ENCODE measurements at regions not wholly inside any gene's neighbourhood (a gene's known extent, or its start where the extent isn't known, plus 50 kb on each side); places are given as distances from the start of the nearest gene placed in this dataset.

DNA sequence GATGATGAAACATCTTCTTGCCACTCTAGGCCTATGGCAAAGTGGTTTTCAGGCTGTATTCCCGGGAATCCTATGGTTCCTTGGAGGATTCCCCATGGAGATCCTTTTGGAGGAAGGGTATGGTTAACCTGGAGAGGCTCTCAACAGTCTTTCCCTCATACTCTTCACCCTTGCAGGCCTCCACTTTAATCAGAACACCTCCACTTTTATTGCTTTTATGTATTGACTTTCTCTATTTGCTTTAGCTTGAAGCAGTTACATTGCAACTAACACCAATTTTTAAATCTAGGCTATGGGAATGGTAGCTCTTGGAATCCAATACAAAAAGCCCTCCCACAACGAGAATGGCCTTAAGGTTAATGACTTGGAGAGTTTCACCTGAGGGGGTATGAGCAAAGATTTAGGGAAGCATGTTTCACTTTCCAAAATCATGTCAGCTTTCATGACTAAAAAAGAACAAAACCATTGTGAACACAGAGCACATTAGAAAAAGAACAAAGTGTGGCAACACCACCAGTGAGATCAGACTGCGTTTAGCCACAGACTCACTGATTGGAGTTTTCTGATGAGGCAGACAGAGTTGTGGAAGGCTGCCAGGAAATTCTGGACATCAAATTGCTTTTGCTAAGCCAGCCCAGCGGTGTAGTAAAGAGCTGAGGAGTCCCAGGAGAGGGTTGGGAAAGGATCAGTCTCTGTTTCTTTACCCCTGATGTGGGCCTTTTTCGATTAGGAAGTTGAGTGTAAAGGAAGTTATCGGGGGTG, 130.4 kb upstream of the BMPER start:
- intact Hi-C loops (cut with micrococcal nuclease), result no loop called here
- H3K4me1 Mint-ChIP-seq (ENCODE audit: low read depth), result no peaks in the 10 kb centered on the region
- H3K4me3 Mint-ChIP-seq (ENCODE audit: low read depth), result no peak overlapping the region
- DNase-seq (ENCODE audit: low spot score), result no peak
- H3K27ac Mint-ChIP-seq, result no peak overlapping the region
- H3K36me3 Mint-ChIP-seq (ENCODE audit: low read depth), result no peaks in the 10 kb centered on the region
- no peaks in the 10 kb centered on the region for H3K9me3 Mint-ChIP-seq
- no peaks in the 10 kb centered on the region for H3K27me3 Mint-ChIP-seq (ENCODE audit: low read depth)

DNA sequence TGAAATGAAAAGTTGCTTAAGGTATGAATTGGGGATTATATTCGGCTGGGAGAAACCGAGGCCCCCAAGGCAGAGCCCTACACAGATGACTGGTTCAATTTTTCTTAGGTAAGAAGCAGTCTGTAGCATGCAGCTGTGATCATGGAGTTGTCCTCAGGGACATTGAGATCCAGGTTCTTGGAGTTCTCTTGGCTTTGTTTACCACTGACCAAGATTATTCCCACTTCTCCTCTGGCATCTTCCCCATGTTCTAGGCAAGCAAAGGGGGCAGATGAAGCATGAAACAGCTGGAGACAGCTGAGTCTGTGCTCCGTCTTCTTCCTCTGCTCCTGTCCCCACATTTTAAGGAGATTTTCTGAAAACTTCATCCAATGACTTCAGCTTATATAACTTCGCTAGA, 129.5 kb upstream of the BMPER start:
- H3K4me1 Mint-ChIP-seq (ENCODE audit: low read depth), result no peaks in the 10 kb centered on the region
- no peaks in the 10 kb centered on the region for H3K36me3 Mint-ChIP-seq (ENCODE audit: low read depth)
- H3K27me3 Mint-ChIP-seq (ENCODE audit: low read depth), result no peaks in the 10 kb centered on the region
- no peak for DNase-seq (ENCODE audit: low spot score)
- no peak overlapping the region for H3K27ac Mint-ChIP-seq
- H3K9me3 Mint-ChIP-seq, result no peaks in the 10 kb centered on the region
- intact Hi-C loops (cut with micrococcal nuclease), result no loop called here
- no peak overlapping the region for H3K4me3 Mint-ChIP-seq (ENCODE audit: low read depth)

DNA sequence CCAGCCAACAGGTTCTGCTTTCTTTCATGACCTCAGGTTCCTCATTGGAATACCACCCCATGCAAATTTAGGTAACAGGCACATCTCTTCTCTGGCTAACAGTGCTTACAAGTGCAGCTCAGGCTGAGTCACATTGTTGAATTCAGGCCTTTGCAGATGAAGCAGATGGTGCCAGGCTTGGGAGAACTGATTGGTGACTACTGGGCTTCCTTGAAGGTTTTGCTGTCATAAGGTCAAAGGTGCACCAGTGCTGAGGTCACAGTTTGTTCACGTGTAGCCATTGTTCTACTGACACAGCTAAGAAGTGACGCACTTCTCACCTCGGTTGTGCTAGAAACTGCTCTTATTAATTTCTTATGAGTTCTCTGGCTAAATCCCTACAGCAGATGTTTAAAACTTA, 128.6 kb upstream of the BMPER start:
- intact Hi-C loops (cut with micrococcal nuclease), result no loop called here
- H3K9me3 Mint-ChIP-seq, result no peaks in the 10 kb centered on the region
- H3K4me1 Mint-ChIP-seq (ENCODE audit: low read depth), result no peaks in the 10 kb centered on the region
- no peak for DNase-seq (ENCODE audit: low spot score)
- no peaks in the 10 kb centered on the region for H3K27me3 Mint-ChIP-seq (ENCODE audit: low read depth)
- H3K27ac Mint-ChIP-seq, result no peak overlapping the region
- H3K36me3 Mint-ChIP-seq (ENCODE audit: low read depth), result no peaks in the 10 kb centered on the region
- H3K4me3 Mint-ChIP-seq (ENCODE audit: low read depth), result no peak overlapping the region

DNA sequence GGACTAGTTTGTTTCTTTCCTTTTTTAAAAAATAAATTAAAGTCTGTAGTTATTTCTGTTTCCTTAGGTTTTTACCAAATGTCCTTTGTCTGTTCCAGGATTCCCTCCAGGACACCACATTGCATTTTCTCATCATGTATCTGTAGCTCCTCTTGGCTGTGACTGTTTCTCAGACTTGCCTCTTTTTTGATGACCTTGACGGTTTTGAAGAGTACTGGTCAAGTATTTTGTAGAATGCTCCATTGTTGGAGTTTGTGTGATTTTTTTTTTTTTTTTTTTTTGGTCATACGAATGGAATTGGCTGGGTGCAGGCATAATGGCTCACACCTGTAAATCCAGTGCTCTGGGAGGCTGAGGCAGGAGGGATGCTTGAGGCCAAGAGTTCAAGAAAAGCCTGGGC, 127.1 kb upstream of the BMPER start:
- H3K36me3 Mint-ChIP-seq (ENCODE audit: low read depth), result no peaks in the 10 kb centered on the region
- H3K27me3 Mint-ChIP-seq (ENCODE audit: low read depth), result no peaks in the 10 kb centered on the region
- H3K4me3 Mint-ChIP-seq (ENCODE audit: low read depth), result no peak overlapping the region
- H3K27ac Mint-ChIP-seq, result no peak overlapping the region
- intact Hi-C loops (cut with micrococcal nuclease), result no loop called here
- H3K9me3 Mint-ChIP-seq, result no peaks in the 10 kb centered on the region
- no peak for DNase-seq (ENCODE audit: low spot score)
- H3K4me1 Mint-ChIP-seq (ENCODE audit: low read depth), result no peaks in the 10 kb centered on the region

DNA sequence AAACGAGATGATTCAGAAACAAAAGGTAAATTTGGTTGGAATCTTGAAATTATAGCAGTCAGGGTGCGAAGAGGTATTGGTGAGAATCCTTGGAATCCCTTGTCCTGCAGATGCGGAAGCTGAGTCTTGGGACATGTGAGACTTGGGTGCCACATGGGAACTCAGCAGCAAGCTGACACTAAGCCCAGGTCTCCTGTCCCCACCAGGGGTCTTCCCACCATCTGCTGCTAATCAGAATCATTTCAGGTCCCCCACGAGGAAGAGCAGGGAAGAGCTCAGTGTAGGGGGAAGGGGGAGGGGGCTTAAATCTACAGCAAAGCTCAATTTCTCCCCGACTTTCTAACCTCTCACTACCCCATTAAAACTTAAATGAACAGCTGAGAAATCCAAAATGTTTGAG, 126.1 kb upstream of the BMPER start:
- no peak for DNase-seq (ENCODE audit: low spot score)
- Mint-ChIP-seq H3K27ac (no peak overlapping the region), H3K27me3 (ENCODE audit: low read depth) (no peaks in the 10 kb centered on the region), H3K4me3 (ENCODE audit: low read depth) (no peak overlapping the region), H3K36me3 (ENCODE audit: low read depth) (no peaks in the 10 kb centered on the region), H3K9me3 (no peaks in the 10 kb centered on the region), H3K4me1 (ENCODE audit: low read depth) (no peaks in the 10 kb centered on the region)
- intact Hi-C loops (cut with micrococcal nuclease), result no loop called here

DNA sequence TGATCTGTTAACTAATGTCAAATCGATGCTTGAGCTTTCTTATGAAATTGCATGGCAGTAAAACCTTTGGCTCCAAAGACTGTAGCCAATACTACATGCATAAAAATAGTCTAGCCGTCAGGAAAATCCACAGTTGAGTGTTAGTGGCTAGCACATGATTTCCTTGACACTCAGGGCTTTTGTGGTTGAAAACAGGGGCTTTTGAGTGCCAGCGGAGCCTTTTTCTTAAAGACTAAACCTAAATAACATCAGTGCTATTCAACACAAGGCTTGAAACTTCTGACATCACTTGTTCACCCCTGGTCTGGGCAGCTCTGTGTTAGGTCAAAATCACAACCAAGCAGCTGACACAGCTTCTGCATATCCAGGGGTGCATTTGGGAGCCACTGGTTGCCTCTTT, 124.2 kb upstream of the BMPER start:
- Mint-ChIP-seq H3K4me3 (ENCODE audit: low read depth) (no peak overlapping the region), H3K9me3 (no peaks in the 10 kb centered on the region), H3K27ac (no peak overlapping the region), H3K27me3 (ENCODE audit: low read depth) (no peaks in the 10 kb centered on the region), H3K4me1 (ENCODE audit: low read depth) (no peaks in the 10 kb centered on the region), H3K36me3 (ENCODE audit: low read depth) (no peaks in the 10 kb centered on the region)
- DNase-seq (ENCODE audit: low spot score), result no peak
- intact Hi-C loops (cut with micrococcal nuclease), result no loop called here

DNA sequence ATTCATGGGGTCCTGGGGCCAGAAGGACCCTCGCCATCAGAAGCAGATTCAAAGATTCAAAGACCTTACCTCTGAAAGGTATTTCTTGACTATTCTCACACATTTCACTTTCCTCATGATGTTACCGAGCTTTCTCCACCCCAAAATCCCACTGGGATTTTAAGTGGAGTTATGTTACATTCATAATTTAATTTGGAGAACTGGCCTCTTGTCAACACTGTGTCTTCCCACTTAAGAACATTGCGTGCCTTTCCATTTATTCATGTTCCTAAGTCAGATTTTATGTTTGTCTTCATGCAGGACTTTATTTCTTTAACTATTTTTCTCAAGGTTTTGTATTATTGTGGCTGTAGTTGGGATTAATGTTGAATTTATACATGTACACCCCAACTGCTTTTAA, 123.5 kb upstream of the BMPER start:
- H3K27me3 Mint-ChIP-seq (ENCODE audit: low read depth), result no peaks in the 10 kb centered on the region
- no peaks in the 10 kb centered on the region for H3K9me3 Mint-ChIP-seq
- DNase-seq (ENCODE audit: low spot score), result no peak
- intact Hi-C loops (cut with micrococcal nuclease), result no loop called here
- H3K4me3 Mint-ChIP-seq (ENCODE audit: low read depth), result no peak overlapping the region
- H3K36me3 Mint-ChIP-seq (ENCODE audit: low read depth), result no peaks in the 10 kb centered on the region
- no peaks in the 10 kb centered on the region for H3K4me1 Mint-ChIP-seq (ENCODE audit: low read depth)
- H3K27ac Mint-ChIP-seq, result no peak overlapping the region

DNA sequence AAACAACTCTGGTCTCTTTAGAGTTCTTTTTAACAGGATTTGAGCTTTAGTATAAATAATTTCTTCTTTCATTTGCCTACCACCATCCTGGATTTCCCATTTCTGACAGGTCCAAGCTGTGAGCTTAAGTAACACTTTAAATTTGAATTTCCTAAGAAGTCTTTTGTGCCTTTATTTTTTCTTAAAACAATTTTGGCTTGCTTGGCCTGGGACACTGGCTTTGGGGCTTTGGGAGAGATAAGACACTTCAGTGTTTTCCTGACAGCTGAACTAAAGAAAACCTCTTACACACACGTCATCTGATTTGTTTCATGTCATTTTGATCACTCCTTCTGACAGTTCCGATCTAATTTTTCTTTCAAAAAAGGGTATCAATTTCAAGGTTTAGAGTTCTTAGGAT, 121.3 kb upstream of the BMPER start:
- Mint-ChIP-seq H3K4me3 (ENCODE audit: low read depth) (no peak overlapping the region), H3K27me3 (ENCODE audit: low read depth) (no peaks in the 10 kb centered on the region), H3K9me3 (no peaks in the 10 kb centered on the region), H3K27ac (no peak overlapping the region), H3K4me1 (ENCODE audit: low read depth) (no peaks in the 10 kb centered on the region), H3K36me3 (ENCODE audit: low read depth) (no peaks in the 10 kb centered on the region)
- intact Hi-C loops (cut with micrococcal nuclease), result no loop called here
- DNase-seq (ENCODE audit: low spot score), result no peak

DNA sequence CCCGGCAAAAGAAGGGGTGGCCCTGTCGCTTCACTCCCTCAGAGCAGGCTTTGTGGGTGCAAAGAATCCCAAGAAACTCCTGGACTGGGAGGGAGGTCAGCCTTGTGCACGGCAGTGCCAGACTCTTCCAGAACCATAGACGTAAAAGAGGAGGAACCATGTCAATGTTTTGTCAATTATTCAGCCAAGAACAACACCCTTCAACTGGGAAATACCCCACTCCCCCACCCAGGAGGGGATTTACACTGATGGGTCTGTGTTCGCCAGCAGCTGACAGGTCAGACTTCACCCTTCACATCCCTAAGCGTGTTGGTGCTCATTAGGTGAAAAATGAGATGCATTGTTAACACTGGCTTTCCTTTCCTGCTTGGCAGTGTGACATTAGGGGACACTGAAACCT, 116.8 kb upstream of the BMPER start:
- Mint-ChIP-seq H3K9me3 (no peaks in the 10 kb centered on the region), H3K4me1 (ENCODE audit: low read depth) (no peaks in the 10 kb centered on the region), H3K27ac (no peak overlapping the region), H3K4me3 (ENCODE audit: low read depth) (no peak overlapping the region), H3K27me3 (ENCODE audit: low read depth) (no peaks in the 10 kb centered on the region), H3K36me3 (ENCODE audit: low read depth) (no peaks in the 10 kb centered on the region)
- intact Hi-C loops (cut with micrococcal nuclease), result no loop called here
- no peak for DNase-seq (ENCODE audit: low spot score)

DNA sequence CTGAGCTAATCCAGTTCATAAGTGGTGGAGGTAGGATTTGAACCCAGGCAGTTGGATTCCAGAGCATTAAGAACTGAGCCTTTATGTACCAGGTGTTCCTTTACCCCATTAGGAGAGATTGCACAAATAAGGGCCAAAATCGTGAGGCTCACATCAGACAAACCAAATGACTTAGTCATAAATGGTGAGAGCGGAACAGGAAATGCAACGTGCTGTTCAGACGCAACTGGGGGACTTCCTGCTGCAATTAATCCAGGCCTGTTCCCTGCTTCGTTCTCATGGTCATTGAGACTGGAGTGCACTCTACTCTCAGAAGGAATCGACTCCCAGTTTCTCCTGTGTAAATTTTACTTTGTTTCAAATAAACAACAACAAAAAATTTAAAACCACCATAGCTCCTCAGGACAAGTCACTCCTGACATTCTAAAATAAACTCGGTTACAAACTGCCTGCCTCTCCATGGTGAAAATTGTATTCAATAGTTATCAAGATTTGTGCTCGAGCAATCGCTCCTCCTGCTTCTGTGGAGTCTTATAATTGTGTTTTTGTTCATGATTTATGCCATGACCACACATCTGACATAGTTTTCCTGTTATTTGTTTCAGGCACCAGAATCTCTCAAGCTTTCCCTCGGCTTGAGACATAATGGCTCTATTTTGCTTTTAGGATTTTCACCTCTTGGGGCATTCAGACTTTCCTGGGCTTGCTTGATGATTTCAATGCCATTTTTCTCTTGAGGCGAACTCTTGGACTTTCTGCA, 115.3 kb upstream of the BMPER start:
- H3K27me3 Mint-ChIP-seq (ENCODE audit: low read depth), result no peaks in the 10 kb centered on the region
- H3K9me3 Mint-ChIP-seq, result no peaks in the 10 kb centered on the region

DNA sequence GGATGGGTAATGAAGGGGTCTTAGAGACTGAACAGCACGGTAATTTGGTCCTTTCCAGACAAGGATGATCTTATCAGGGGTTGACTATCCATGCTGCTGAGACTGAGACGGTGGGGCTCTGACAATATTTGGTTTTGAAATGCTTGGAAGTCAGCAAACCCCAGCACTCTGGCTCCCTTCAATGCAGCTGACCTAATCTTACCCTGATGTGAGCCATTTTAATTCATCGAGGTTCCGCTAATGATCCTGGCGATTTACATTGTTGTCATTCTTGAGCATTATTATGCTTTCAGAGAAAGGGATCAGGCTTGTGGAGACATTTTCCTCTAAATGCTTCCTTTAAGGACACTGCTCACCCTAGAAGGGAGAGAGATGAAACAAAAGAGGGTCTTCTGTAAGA, 114.6 kb upstream of the BMPER start:
- Mint-ChIP-seq H3K4me1 (ENCODE audit: low read depth) (no peaks in the 10 kb centered on the region), H3K36me3 (ENCODE audit: low read depth) (no peaks in the 10 kb centered on the region), H3K9me3 (no peaks in the 10 kb centered on the region), H3K27me3 (ENCODE audit: low read depth) (no peaks in the 10 kb centered on the region), H3K4me3 (ENCODE audit: low read depth) (no peak overlapping the region), H3K27ac (no peak overlapping the region)
- intact Hi-C loops (cut with micrococcal nuclease), result no loop called here
- no peak for DNase-seq (ENCODE audit: low spot score)

More for the DNA sequence above, 115.3 kb upstream of the BMPER start:
- Mint-ChIP-seq H3K4me3 (ENCODE audit: low read depth) (no peak overlapping the region), H3K36me3 (ENCODE audit: low read depth) (no peaks in the 10 kb centered on the region), H3K4me1 (ENCODE audit: low read depth) (no peaks in the 10 kb centered on the region), H3K27ac (no peak overlapping the region)
- no peak for DNase-seq (ENCODE audit: low spot score)
- intact Hi-C loops (cut with micrococcal nuclease), result no loop called here

DNA sequence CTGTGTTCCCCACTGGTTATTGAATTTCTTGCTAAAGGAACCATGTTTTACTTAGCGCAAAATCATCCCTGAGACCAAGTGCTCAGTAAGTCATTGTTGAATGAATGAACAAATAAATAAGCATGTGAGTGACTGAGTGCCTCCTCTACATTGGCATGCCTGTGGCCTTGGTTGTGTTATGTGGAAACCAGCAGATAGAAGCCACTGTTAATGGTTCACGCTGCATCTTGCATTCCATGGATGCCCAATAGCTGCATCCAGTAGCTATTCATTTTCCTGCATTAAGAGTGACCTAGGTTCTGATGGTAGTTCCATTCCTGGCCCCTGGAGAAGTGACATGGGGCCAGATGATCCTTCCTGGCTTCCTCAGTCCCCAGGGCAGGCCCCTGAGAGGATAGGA, 113.3 kb upstream of the BMPER start:
- Mint-ChIP-seq H3K36me3 (ENCODE audit: low read depth) (no peaks in the 10 kb centered on the region), H3K4me3 (ENCODE audit: low read depth) (no peak overlapping the region), H3K27ac (no peak overlapping the region), H3K4me1 (ENCODE audit: low read depth) (no peaks in the 10 kb centered on the region), H3K9me3 (no peaks in the 10 kb centered on the region), H3K27me3 (ENCODE audit: low read depth) (no peaks in the 10 kb centered on the region)
- intact Hi-C loops (cut with micrococcal nuclease), result no loop called here
- no peak for DNase-seq (ENCODE audit: low spot score)

DNA sequence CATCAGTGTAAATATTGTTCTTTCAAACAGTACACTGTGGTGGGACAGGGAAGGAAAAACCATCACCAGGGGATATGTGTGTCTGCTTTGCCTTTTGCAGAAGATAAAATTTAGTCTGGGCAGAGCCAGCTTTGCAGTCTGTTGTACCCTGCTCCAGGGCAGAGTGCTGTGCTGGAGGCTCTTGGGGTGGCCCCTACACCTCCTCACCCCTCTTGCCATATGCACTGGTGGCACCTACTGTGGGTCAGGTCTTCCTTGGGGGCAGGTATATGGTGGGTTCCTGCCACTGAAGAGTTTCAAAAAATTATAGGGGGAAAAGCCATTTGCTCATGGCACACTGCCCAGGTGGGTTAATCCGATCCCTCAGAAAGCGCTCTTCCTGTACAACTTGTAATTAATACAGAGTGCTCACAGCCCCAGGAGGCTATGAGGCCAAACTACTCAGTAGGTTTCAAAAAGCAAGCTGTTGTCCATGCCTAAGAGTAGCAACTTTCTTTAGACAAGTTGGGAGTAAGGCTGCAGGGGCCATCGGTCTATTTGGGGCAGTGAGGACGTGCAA, 112.7 kb upstream of the BMPER start:
- Mint-ChIP-seq H3K9me3 (no peaks in the 10 kb centered on the region), H3K27ac (no peak overlapping the region), H3K36me3 (ENCODE audit: low read depth) (no peaks in the 10 kb centered on the region), H3K27me3 (ENCODE audit: low read depth) (no peaks in the 10 kb centered on the region), H3K4me3 (ENCODE audit: low read depth) (no peak overlapping the region), H3K4me1 (ENCODE audit: low read depth) (no peaks in the 10 kb centered on the region)
- intact Hi-C loops (cut with micrococcal nuclease), result no loop called here
- no peak for DNase-seq (ENCODE audit: low spot score)
